Calu3 (cell line): ENCODE measurements at regions not wholly inside any gene's neighbourhood (a gene's known extent, or its start where the extent isn't known, plus 50 kb on each side); places are given as distances from the start of the nearest gene placed in this dataset.
"Not testable (repeated sequence)": the region's sequence is repeated elsewhere in the genome, so short reads cannot be mapped to it uniquely, and the experiment has no call there.

Source experiments
- BruUV-seq: library from RNA; stranded (reverse); fragments of 400-500 nt; replicated peaks from 2 replicates; lab custom pipeline; 2021; lab: Mats Ljungman, UMichigan
- CTCF ChIA-PET: fragments of 300-600 bp; sonication (Branson Sonifier 250); formaldehyde crosslinking; loops from one replicate; lab custom pipeline; 2022; ENCODE audit warnings: antibody characterized with exemption; lab: Charles Lee
- DNase-seq: peaks from one replicate; pipeline ENCODE4 v3.0.0; 2022
- H3K27ac Mint-ChIP-seq: one replicate; pipeline ENCODE4 v1.8.0; 2022; ENCODE audit warnings: mixed read lengths; ENCODE audit not compliant: unreplicated experiment
- H3K27me3 Mint-ChIP-seq: one replicate; pipeline ENCODE4 v1.8.0; 2022; ENCODE audit warnings: mixed read lengths; ENCODE audit not compliant: unreplicated experiment
- H3K36me3 Mint-ChIP-seq: one replicate; pipeline ENCODE4 v1.8.0; 2022; ENCODE audit warnings: mild to moderate bottlenecking, moderate library complexity, mixed read lengths; ENCODE audit not compliant: insufficient read depth, unreplicated experiment
- H3K4me1 Mint-ChIP-seq: one replicate; pipeline ENCODE4 v1.8.0; 2022; ENCODE audit warnings: mild to moderate bottlenecking, low read depth, mixed read lengths; ENCODE audit not compliant: unreplicated experiment
- H3K4me3 Mint-ChIP-seq: one replicate; pipeline ENCODE4 v1.8.0; 2022; ENCODE audit warnings: mild to moderate bottlenecking, low read depth, moderate library complexity, mixed read lengths; ENCODE audit not compliant: unreplicated experiment
- H3K9me3 Mint-ChIP-seq: one replicate; pipeline ENCODE4 v1.8.0; 2022; ENCODE audit warnings: low read depth, mixed read lengths; ENCODE audit not compliant: unreplicated experiment
- intact Hi-C: fragments of 100-400 bp; cut with micrococcal nuclease; formaldehyde crosslinking; loops from one replicate; pipeline ENCODE4 v1.10.0; 2022; ENCODE audit not compliant: unreplicated experiment
- TF ChIP-seq, protein P1 (sequence below): fragments of 200-600 bp; IDR thresholded peaks from one replicate; pipeline ENCODE4 v1.8.0; 2022; ENCODE audit warnings: antibody characterized with exemption; ENCODE audit not compliant: unreplicated experiment

DNA sequence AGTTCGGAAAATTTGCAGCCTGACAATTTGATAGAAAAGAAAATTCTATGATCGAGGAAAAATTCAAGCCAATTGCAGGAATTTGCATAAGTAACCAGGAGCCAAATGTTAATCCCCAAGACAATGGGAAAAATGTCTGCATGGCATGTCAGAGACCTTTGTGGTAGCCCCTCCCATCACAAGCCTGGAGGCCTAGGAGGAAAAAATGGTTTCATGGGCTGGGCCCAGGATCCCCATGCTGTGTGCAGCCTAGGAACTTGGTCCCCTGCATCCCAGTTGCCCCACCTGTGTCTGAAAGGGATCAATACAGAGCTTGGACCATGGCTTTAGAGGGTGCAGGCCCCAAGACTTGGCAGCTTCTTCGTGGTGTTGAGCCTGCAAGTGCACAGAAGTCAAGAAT is 1847.9 kb upstream of the ACO1 start:
- Mint-ChIP-seq H3K9me3 (peaks cover 3% of the 10 kb centered on the region), H3K27ac (no peak overlapping the region), H3K36me3 (no peaks in the 10 kb centered on the region), H3K4me1 (no peaks in the 10 kb centered on the region), H3K4me3 (no peak overlapping the region), H3K27me3 (no peaks in the 10 kb centered on the region)
- no peak for DNase-seq
- TF ChIP-seq, protein P1, sequence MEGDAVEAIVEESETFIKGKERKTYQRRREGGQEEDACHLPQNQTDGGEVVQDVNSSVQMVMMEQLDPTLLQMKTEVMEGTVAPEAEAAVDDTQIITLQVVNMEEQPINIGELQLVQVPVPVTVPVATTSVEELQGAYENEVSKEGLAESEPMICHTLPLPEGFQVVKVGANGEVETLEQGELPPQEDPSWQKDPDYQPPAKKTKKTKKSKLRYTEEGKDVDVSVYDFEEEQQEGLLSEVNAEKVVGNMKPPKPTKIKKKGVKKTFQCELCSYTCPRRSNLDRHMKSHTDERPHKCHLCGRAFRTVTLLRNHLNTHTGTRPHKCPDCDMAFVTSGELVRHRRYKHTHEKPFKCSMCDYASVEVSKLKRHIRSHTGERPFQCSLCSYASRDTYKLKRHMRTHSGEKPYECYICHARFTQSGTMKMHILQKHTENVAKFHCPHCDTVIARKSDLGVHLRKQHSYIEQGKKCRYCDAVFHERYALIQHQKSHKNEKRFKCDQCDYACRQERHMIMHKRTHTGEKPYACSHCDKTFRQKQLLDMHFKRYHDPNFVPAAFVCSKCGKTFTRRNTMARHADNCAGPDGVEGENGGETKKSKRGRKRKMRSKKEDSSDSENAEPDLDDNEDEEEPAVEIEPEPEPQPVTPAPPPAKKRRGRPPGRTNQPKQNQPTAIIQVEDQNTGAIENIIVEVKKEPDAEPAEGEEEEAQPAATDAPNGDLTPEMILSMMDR, result no peak
- intact Hi-C loops, result no loop called here
- CTCF ChIA-PET, result no interaction called here
- no TSS peak for BruUV-seq

DNA sequence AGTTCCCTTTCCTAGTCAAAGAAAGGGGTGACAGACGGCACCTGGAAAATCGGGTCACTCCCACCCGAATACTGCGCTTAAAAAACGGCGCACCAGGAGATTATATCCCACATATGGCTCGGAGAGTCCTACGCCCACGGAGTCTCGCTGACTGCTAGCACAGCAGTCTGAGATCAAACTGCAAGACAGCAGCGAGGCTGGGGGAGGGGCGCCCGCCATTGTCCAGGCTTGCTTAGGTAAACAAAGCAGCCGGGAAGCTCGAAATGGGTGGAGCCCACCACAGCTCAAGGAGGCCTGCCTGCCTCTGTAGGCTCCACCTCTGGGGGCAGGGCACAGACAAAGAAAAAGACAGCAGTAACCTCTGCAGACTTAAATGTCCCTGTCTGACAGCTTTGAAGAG is 1844.7 kb upstream of the ACO1 start:
- DNase-seq, BruUV-seq, H3K36me3 Mint-ChIP-seq: not testable (repeated sequence)

DNA sequence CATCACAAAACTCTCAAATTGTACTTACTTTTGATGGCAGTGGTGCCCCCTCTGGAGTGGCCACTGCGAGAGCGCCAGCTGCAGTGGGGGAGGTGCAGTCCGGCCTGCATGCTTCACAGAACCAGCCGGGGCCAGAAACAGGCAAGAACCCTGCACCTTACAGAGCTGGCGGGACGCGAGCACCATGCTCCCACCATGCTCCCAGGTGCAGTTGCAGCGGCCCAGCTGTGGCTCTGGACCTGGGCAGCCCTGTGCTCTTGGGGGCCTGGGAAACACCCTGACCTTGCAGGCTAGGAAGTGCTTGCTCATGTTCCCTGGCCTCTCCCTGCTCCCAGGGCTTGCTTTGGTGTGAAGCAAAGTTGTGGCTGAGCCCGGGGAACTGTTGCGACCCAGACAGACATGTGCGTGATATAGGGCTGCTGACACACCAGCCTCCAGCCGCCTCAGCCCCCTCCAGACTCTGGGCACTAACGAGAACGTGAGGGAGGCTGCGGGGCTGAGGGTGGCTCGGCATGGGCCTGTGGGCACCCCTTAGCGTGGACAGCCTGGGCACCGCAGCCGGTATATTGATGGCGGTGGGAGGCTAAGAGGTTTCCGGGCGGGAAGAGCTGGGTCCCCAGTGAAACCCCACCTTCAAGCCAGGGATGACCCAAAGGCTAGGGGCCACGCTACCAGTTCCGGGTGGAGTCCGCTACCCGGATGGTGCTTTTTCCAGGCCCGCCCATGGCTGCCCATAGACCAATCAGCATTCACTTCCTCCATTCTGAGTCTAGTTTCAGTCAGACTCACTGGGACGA is 1809.9 kb upstream of the ACO1 start:
- H3K4me1 Mint-ChIP-seq, result no peaks in the 10 kb centered on the region
- H3K4me3 Mint-ChIP-seq, result no peak overlapping the region
- no peaks in the 10 kb centered on the region for H3K27me3 Mint-ChIP-seq
- CTCF ChIA-PET, result no interaction called here
- TF ChIP-seq, protein P1, result no peak
- H3K27ac Mint-ChIP-seq, result no peak overlapping the region
- no TSS peak for BruUV-seq
- intact Hi-C loops, result no loop called here
- no peaks in the 10 kb centered on the region for H3K36me3 Mint-ChIP-seq
- DNase-seq, result no peak
- H3K9me3 Mint-ChIP-seq, result peaks cover 5% of the 10 kb centered on the region

More for the DNA sequence above, 1844.7 kb upstream of the ACO1 start:
- H3K27me3 Mint-ChIP-seq, H3K4me1 Mint-ChIP-seq, H3K9me3 Mint-ChIP-seq, CTCF ChIA-PET, H3K4me3 Mint-ChIP-seq, H3K27ac Mint-ChIP-seq, intact Hi-C loops: not testable (repeated sequence)

- intact Hi-C loops, result no loop called here
These were observed 1809.2 kb upstream of the ACO1 start for GRCh38 chr9:30575218-30575617.

More at GRCh38 chr9:30575218-30575617, 1809.2 kb upstream of the ACO1 start:
- TF ChIP-seq, protein P1, result no peak
- H3K4me3 Mint-ChIP-seq, result no peak overlapping the region
- no peak overlapping the region for H3K27ac Mint-ChIP-seq
- no peaks in the 10 kb centered on the region for H3K27me3 Mint-ChIP-seq
- CTCF ChIA-PET, result no interaction called here
- peaks cover 3% of the 10 kb centered on the region for H3K9me3 Mint-ChIP-seq
- H3K4me1 Mint-ChIP-seq, result no peaks in the 10 kb centered on the region
- H3K36me3 Mint-ChIP-seq, result no peaks in the 10 kb centered on the region
- no TSS peak for BruUV-seq
- no peak for DNase-seq
